ENCODE measurements at regions not wholly inside any gene's neighbourhood (a gene's known extent, or its start where the extent isn't known, plus 50 kb on each side); places are given as distances from the start of the nearest gene placed in this dataset.

DNA sequence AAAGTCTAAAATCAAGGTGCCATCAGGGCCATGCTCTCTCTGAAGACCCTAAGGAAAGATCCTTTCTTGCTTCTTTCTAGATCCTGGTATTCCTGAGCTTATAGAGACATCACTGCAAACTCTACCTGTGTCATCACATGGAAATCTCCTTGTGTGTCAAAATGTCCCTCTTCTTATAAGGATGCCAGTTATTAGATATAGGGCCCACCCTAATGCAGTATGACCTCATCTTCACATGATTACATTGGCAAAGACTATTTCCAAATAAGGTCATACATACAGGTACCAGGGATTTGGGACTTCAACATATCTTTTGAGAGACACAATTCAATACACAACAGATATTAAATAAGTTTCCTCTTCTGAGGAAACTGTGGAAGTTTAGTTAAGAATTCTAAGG, 123.9 kb downstream of the UNC5CL start:
- no peak overlapping the region for H3K4me3 ChIP-seq (ENCODE audit: low read length)
- H3K4me1 ChIP-seq (ENCODE audit: control insufficient read depth in 2 of 2, insufficient read depth in 2 of 2, low read length in 2 of 2), result no peaks in the 10 kb centered on the region
- no peaks in the 10 kb centered on the region for H3K27me3 ChIP-seq (ENCODE audit: control insufficient read depth in 2 of 2, insufficient read depth in 2 of 2, low read length in 2 of 2)
- Mint-ChIP-seq H3K4me1 (peaks cover 0 to 5% (median 0%) of the 10 kb centered on the region in 7 donors), H3K27ac (no peak overlapping the region), H3K36me3 (no peaks in the 10 kb centered on the region), H3K4me3 (no peak overlapping the region), H3K27me3 (peaks cover 15 to 32% (median 18%) of the 10 kb centered on the region in 5 donors), H3K9me3 (no peaks in the 10 kb centered on the region)
- intact Hi-C loops (cut with micrococcal nuclease), result loop anchor here in 1 of 2 donors (10.0 kb wide), 1 partner anchor 1050 kb away; no protein-coding TSS in a partner anchor
- DNase-seq, result no peak
- H3K27ac ChIP-seq (ENCODE audit: low read depth, low read length), result no peak overlapping the region
- no peaks in the 10 kb centered on the region for H3K9me3 ChIP-seq (ENCODE audit: control insufficient read depth in 2 of 3, low read length in 3 of 3)
- ChIA-PET CTCF (no interaction called here), POLR2A (no interaction called here)
- ATAC-seq, result no peak
- no peaks in the 10 kb centered on the region for H3K36me3 ChIP-seq (ENCODE audit: control insufficient read depth in 2 of 3, insufficient read depth in 3 of 3, low read length in 3 of 3)

DNA sequence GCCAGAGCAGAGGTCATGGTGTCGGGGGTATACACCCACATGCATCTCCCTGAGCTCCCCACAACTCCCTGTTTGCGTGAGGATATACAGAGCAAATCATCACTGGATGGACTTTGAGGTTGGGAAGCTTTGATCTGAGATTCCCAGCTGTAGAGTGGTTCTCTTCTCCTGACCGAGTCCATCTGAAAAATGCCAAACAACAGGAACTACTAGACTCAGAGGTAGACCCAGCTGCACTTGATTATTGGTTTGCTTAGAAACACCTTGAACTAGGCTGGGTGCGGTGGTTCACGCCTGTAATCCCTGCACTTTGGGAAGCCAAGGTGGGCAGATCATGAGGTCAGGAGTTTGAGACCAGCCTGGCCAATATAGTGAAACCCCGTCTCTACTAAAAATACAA, 125.0 kb downstream of the UNC5CL start:
- ATAC-seq, result no peak
- H3K4me1 Mint-ChIP-seq, result peaks cover 0 to 5% (median 0%) of the 10 kb centered on the region in 7 donors
- no peak overlapping the region for H3K27ac Mint-ChIP-seq
- no peaks in the 10 kb centered on the region for H3K27me3 ChIP-seq (ENCODE audit: control insufficient read depth in 2 of 2, insufficient read depth in 2 of 2, low read length in 2 of 2)
- no peaks in the 10 kb centered on the region for H3K9me3 Mint-ChIP-seq
- no peak for DNase-seq
- H3K36me3 ChIP-seq (ENCODE audit: control insufficient read depth in 2 of 3, insufficient read depth in 3 of 3, low read length in 3 of 3), result no peaks in the 10 kb centered on the region
- intact Hi-C loops (cut with micrococcal nuclease), result loop anchor here in 1 of 2 donors (5.0 to 10.0 kb wide), 2 partner anchors 932 to 1049 kb away; no protein-coding TSS in a partner anchor
- H3K4me3 Mint-ChIP-seq, result no peak overlapping the region
- no peaks in the 10 kb centered on the region for H3K36me3 Mint-ChIP-seq
- peaks cover 8 to 38% (median 17%) of the 10 kb centered on the region in 5 donors for H3K27me3 Mint-ChIP-seq
- H3K4me1 ChIP-seq (ENCODE audit: control insufficient read depth in 2 of 2, insufficient read depth in 2 of 2, low read length in 2 of 2), result no peaks in the 10 kb centered on the region
- no peak overlapping the region for H3K27ac ChIP-seq (ENCODE audit: low read depth, low read length)
- no peaks in the 10 kb centered on the region for H3K9me3 ChIP-seq (ENCODE audit: control insufficient read depth in 2 of 3, low read length in 3 of 3)
- ChIA-PET CTCF (no interaction called here), POLR2A (no interaction called here)
- no peak overlapping the region for H3K4me3 ChIP-seq (ENCODE audit: low read length)

DNA sequence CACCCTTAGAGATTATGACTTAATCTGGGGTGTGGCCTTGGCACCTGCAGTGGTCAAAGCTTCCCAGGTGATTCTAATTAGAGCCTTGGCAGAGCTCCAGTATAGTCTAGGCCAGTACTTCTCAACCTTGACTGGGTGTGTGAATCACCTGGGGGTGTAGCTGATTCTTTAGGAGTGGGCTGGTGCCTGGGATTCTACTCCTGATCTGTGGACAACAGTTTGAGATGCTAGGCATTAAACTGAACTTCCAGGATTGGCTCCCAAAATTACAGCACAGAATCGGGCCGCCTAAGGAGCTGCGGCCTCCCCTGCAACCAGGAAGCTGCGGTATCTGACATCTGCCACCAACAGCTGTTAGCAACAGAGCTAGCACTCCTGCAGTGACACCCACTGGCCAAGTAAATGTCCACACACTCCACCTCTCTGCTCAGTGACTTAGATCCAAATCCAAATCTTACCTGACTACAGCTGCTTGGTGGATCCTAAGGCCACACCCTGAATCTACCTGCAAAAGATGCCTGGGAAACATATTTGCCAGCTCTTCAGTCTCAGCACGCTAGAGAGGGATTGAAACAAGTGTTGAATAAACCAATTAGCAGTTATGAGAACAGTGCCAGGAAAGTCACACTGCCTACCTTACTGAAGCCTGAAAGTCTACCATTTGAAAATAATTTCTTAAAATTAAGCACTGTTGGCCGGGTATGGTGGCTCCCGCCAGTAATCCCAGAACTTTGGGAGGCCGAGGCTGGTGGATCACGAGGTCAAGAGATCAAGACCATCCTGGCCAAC, 126.7 kb downstream of the UNC5CL start:
- ChIA-PET CTCF (interaction anchor here (1.0 kb wide), 1 partner anchor 12 kb away, joined by 3 read pairs; no protein-coding TSS in a partner anchor), POLR2A (no interaction called here)
- no peak overlapping the region for H3K27ac Mint-ChIP-seq

DNA sequence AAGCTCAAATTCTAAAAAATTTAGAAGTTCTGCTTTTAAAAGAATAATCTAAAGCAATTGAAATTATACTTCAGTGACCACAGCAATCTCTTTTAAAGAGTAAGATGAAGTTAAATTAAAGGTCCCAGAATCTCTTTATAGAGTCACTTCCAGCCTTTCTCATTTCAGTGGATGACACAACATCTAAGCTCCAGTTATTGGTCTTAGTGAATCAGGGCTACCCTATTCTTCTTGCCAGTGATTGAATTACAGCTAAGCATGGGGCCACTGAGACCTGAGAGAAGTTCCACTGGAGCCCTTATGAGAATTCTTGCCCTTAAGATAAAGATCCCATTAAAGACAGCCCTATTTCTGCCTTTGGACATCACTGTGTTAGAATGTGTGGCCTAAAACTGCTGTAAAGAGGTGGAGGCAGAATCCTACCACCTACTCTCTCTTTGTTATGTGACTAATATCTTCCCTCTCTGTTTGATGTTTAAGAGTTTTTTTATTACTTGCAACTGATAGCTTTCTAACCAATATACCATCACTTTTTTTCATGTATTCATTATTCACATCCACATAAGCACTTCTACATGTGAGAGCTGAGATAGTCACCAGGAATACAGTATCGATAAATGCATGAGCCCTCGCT, 128.6 kb downstream of the UNC5CL start:
- peaks cover 10 to 32% (median 15%) of the 10 kb centered on the region in 5 donors for H3K27me3 Mint-ChIP-seq
- no peaks in the 10 kb centered on the region for H3K36me3 Mint-ChIP-seq
- intact Hi-C loops (cut with micrococcal nuclease), result loop anchor here in 1 of 2 donors (5.0 to 10.0 kb wide), 2 partner anchors 928 to 1046 kb away; no protein-coding TSS in a partner anchor
- H3K9me3 Mint-ChIP-seq, result peaks cover 0 to 3% (median 0%) of the 10 kb centered on the region in 11 donors
- ChIA-PET CTCF (interaction anchor here (0.6 kb wide), 1 partner anchor 1548 kb away, joined by 3 read pairs; no protein-coding TSS in a partner anchor), POLR2A (no interaction called here)
- no peak overlapping the region for H3K4me3 Mint-ChIP-seq
- no peak for DNase-seq
- no peak for ATAC-seq
- Histone ChIP-seq H3K27me3 (ENCODE audit: control insufficient read depth in 2 of 2, insufficient read depth in 2 of 2, low read length in 2 of 2) (no peaks in the 10 kb centered on the region), H3K27ac (ENCODE audit: low read depth, low read length) (no peak overlapping the region), H3K4me1 (ENCODE audit: control insufficient read depth in 2 of 2, insufficient read depth in 2 of 2, low read length in 2 of 2) (no peaks in the 10 kb centered on the region), H3K36me3 (ENCODE audit: control insufficient read depth in 2 of 3, insufficient read depth in 3 of 3, low read length in 3 of 3) (no peaks in the 10 kb centered on the region), H3K4me3 (ENCODE audit: low read length) (no peak overlapping the region), H3K9me3 (ENCODE audit: control insufficient read depth in 2 of 3, low read length in 3 of 3) (no peaks in the 10 kb centered on the region)
- H3K4me1 Mint-ChIP-seq, result peaks cover 0 to 5% (median 0%) of the 10 kb centered on the region in 7 donors
- H3K27ac Mint-ChIP-seq, result no peak overlapping the region

More for the DNA sequence above, 126.7 kb downstream of the UNC5CL start:
- Mint-ChIP-seq H3K4me1 (peaks cover 0 to 5% (median 0%) of the 10 kb centered on the region in 7 donors), H3K4me3 (no peak overlapping the region), H3K9me3 (peaks cover 0 to 3% (median 0%) of the 10 kb centered on the region in 11 donors), H3K36me3 (no peaks in the 10 kb centered on the region), H3K27me3 (peaks cover 8 to 42% (median 15%) of the 10 kb centered on the region in 5 donors)
- intact Hi-C loops (cut with micrococcal nuclease), result loop anchor here in 1 of 2 donors (5.0 to 10.0 kb wide), 2 partner anchors 930 to 1048 kb away; no protein-coding TSS in a partner anchor
- ATAC-seq (peak; percentile 49), DNase-seq (peak in 5 of 9 donors; percentile 9 to 26 (median 12))
- no peaks in the 10 kb centered on the region for H3K27me3 ChIP-seq (ENCODE audit: control insufficient read depth in 2 of 2, insufficient read depth in 2 of 2, low read length in 2 of 2)
- no peaks in the 10 kb centered on the region for H3K4me1 ChIP-seq (ENCODE audit: control insufficient read depth in 2 of 2, insufficient read depth in 2 of 2, low read length in 2 of 2)
- no peaks in the 10 kb centered on the region for H3K9me3 ChIP-seq (ENCODE audit: control insufficient read depth in 2 of 3, low read length in 3 of 3)
- no peaks in the 10 kb centered on the region for H3K36me3 ChIP-seq (ENCODE audit: control insufficient read depth in 2 of 3, insufficient read depth in 3 of 3, low read length in 3 of 3)
- no peak overlapping the region for H3K4me3 ChIP-seq (ENCODE audit: low read length)
- no peak overlapping the region for H3K27ac ChIP-seq (ENCODE audit: low read depth, low read length)

DNA sequence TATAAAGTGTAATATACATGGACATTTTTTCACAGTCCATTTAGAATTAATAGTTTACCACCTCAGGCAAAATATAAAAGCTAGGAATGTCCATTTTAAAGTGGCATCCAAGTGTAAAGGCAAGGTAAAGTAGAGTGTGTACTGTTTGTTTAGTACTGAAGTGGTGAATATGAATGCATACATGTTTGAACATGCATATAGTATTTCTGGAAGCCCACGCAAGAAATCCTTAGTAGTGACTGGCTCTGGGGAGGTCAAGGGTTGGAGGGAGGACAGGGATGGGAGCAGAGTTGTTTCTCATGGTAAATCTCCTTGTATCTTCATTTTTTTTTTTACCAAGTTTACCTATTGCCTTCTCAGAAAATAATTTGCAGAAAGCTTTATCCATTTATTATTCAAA, 129.2 kb downstream of the UNC5CL start:
- Histone ChIP-seq H3K4me3 (ENCODE audit: low read length) (no peak overlapping the region), H3K27ac (ENCODE audit: low read depth, low read length) (no peak overlapping the region), H3K4me1 (ENCODE audit: control insufficient read depth in 2 of 2, insufficient read depth in 2 of 2, low read length in 2 of 2) (no peaks in the 10 kb centered on the region), H3K36me3 (ENCODE audit: control insufficient read depth in 2 of 3, insufficient read depth in 3 of 3, low read length in 3 of 3) (no peaks in the 10 kb centered on the region), H3K27me3 (ENCODE audit: control insufficient read depth in 2 of 2, insufficient read depth in 2 of 2, low read length in 2 of 2) (no peaks in the 10 kb centered on the region), H3K9me3 (ENCODE audit: control insufficient read depth in 2 of 3, low read length in 3 of 3) (no peaks in the 10 kb centered on the region)
- POLR2A ChIA-PET, result no interaction called here
- no peaks in the 10 kb centered on the region for H3K36me3 Mint-ChIP-seq
- ATAC-seq (no peak), DNase-seq (no peak)
- CTCF ChIA-PET, result no interaction called here
- peaks cover 0 to 5% (median 0%) of the 10 kb centered on the region in 7 donors for H3K4me1 Mint-ChIP-seq
- H3K4me3 Mint-ChIP-seq, result no peak overlapping the region
- H3K27me3 Mint-ChIP-seq, result peaks cover 13 to 29% (median 14%) of the 10 kb centered on the region in 5 donors
- intact Hi-C loops (cut with micrococcal nuclease), result loop anchor here in 1 of 2 donors (5.0 to 10.0 kb wide), 2 partner anchors 928 to 1045 kb away; no protein-coding TSS in a partner anchor
- peaks cover 0 to 3% (median 0%) of the 10 kb centered on the region in 11 donors for H3K9me3 Mint-ChIP-seq
- H3K27ac Mint-ChIP-seq, result no peak overlapping the region

DNA sequence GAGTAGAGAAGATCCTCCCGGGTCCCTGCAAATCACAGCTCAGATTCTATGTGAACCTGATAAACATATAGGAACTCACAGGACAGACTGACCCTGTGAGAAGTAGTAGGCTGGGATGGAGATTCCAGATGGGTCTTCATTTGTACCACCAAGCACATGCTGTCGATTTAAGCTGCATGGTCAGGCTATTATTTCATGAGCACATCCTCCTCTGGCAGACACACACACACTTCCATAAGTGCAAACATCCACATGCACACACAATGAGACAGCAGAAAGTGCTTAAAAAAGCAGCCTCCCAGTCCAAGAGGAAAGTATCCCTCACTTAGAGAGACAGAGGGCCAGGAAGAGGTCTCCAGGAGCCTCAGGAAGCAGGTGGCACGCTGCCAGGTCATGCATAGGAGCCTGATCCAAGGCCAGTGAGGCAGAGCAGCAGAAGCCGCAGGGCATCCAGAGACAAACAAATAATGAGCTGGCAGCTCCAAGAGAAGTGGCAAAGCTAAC, 131.8 kb downstream of the UNC5CL start:
- intact Hi-C loops (cut with micrococcal nuclease), result no loop called here
- Histone ChIP-seq H3K36me3 (ENCODE audit: control insufficient read depth in 2 of 3, insufficient read depth in 3 of 3, low read length in 3 of 3) (no peaks in the 10 kb centered on the region), H3K27ac (ENCODE audit: low read depth, low read length) (no peak overlapping the region), H3K4me3 (ENCODE audit: low read length) (no peak overlapping the region), H3K4me1 (ENCODE audit: control insufficient read depth in 2 of 2, insufficient read depth in 2 of 2, low read length in 2 of 2) (no peaks in the 10 kb centered on the region), H3K27me3 (ENCODE audit: control insufficient read depth in 2 of 2, insufficient read depth in 2 of 2, low read length in 2 of 2) (no peaks in the 10 kb centered on the region), H3K9me3 (ENCODE audit: control insufficient read depth in 2 of 3, low read length in 3 of 3) (no peaks in the 10 kb centered on the region)
- H3K27ac Mint-ChIP-seq, result no peak overlapping the region
- peaks cover 0 to 4% (median 0%) of the 10 kb centered on the region in 11 donors for H3K9me3 Mint-ChIP-seq
- CTCF ChIA-PET, result no interaction called here
- POLR2A ChIA-PET, result no interaction called here
- no peaks in the 10 kb centered on the region for H3K36me3 Mint-ChIP-seq
- no peak overlapping the region for H3K4me3 Mint-ChIP-seq
- peaks cover 4 to 28% (median 13%) of the 10 kb centered on the region in 5 donors for H3K27me3 Mint-ChIP-seq
- H3K4me1 Mint-ChIP-seq, result peaks cover 0 to 2% (median 0%) of the 10 kb centered on the region in 7 donors
- DNase-seq, result no peak
- no peak for ATAC-seq

All from naive thymus-derived CD4-positive, alpha-beta T cell (primary cell).